ENCODE measurements at regions not wholly inside any gene's neighbourhood (a gene's known extent, or its start where the extent isn't known, plus 50 kb on each side); places are given as distances from the start of the nearest gene placed in this dataset.

DNA sequence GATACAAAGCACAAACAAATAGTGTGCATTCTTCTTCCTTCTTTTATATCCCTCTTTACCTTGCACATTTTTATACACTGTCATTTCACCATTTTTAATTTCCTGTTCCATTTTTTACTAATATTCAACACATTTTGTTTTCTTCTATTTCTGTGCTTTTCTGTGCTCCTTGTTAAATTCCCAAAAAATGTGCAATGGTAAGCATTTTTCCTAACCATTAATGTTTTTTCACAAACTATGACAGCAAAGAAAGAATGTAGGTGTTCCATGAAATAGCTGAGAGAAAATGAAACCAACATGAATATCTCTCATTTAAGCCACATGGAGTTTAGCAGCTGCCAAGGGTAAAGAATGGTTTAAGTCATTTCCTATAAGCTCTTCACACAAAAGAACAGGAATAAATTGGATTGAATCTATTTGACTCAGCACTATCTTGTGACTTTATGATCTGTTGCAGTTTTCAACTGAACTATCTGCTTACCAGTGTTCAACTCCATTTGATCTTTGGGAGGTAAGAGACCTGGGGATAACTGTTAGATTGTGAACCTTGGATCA, 145.7 kb upstream of the CDH19 start (continued):
- no peak for TF ChIP-seq ZNF532 (CRISPR knock-in tag; IDR thresholded peaks at IDR 0.05; ENCODE audit: borderline replicate concordance)
- TF ChIP-seq ZNF263 (CRISPR knock-in tag; IDR thresholded peaks at IDR 0.05; ENCODE audit: low read depth), result no peak
- TF ChIP-seq CBFB (CRISPR knock-in tag; IDR thresholded peaks at IDR 0.05; ENCODE audit: low read depth), result no peak
- TF ChIP-seq OVOL2 (CRISPR knock-in tag; IDR thresholded peaks at IDR 0.05; ENCODE audit: borderline replicate concordance), result no peak
- TF ChIP-seq ZNF396 (CRISPR knock-in tag; IDR thresholded peaks at IDR 0.05; ENCODE audit: borderline replicate concordance), result no peak
- TF ChIP-seq TEAD1 (CRISPR knock-in tag; IDR thresholded peaks at IDR 0.05), result no peak
- TF ChIP-seq SOX15 (CRISPR knock-in tag; IDR thresholded peaks at IDR 0.05), result no peak
- TF ChIP-seq ZNF423 (CRISPR knock-in tag; IDR thresholded peaks at IDR 0.05), result no peak

DNA sequence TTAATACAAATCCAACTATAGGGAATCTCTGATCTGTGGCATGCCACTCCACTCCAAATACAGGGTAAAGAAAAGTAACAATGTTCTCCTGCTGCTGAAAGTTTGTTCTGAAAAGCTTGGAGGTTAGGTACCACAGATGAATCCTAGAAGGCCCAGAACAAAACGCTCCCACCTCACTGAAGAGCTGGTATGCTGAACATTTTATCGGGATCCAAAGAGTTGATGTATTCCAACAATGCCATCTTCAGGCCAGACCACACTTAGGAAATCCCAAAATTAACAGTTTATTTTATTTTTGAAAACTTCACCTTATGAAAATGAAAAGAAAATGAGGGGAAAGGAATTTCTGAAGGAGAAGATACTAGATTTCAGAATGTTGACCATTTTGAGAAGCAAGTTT, 145.1 kb upstream of the CDH19 start:
- ChIA-PET POLR2A (no interaction called here), CTCF (interaction anchor here (1.0 to 1.7 kb wide), 2 partner anchors 189 to 215 kb away, joined by 4 to 12 read pairs; no protein-coding TSS in a partner anchor)
- no peak for TF ChIP-seq NR2C2 (CRISPR knock-in tag; IDR thresholded peaks at IDR 0.05)
- TF ChIP-seq ETV6 (CRISPR knock-in tag; IDR thresholded peaks at IDR 0.05), result no peak
- no peak for TF ChIP-seq TEAD1 (CRISPR knock-in tag; IDR thresholded peaks at IDR 0.05)
- TF ChIP-seq MLX (CRISPR knock-in tag; IDR thresholded peaks at IDR 0.05), result no peak
- TF ChIP-seq SOX15 (CRISPR knock-in tag; IDR thresholded peaks at IDR 0.05), result no peak
- no peak for TF ChIP-seq JUN (CRISPR knock-in tag; IDR thresholded peaks at IDR 0.05)
- no peak for TF ChIP-seq ZNF532 (CRISPR knock-in tag; IDR thresholded peaks at IDR 0.05; ENCODE audit: borderline replicate concordance)
- no peak for TF ChIP-seq MXD4 (CRISPR knock-in tag; IDR thresholded peaks at IDR 0.05; ENCODE audit: borderline replicate concordance)
- TF ChIP-seq, protein P1, sequence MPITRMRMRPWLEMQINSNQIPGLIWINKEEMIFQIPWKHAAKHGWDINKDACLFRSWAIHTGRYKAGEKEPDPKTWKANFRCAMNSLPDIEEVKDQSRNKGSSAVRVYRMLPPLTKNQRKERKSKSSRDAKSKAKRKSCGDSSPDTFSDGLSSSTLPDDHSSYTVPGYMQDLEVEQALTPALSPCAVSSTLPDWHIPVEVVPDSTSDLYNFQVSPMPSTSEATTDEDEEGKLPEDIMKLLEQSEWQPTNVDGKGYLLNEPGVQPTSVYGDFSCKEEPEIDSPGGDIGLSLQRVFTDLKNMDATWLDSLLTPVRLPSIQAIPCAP (CRISPR knock-in tag; IDR thresholded peaks at IDR 0.05), result no peak
- TF ChIP-seq NR3C1 (CRISPR knock-in tag; conservative IDR thresholded peaks at IDR 0.05; ENCODE audit: low read depth), result no peak
- TF ChIP-seq, protein P2, sequence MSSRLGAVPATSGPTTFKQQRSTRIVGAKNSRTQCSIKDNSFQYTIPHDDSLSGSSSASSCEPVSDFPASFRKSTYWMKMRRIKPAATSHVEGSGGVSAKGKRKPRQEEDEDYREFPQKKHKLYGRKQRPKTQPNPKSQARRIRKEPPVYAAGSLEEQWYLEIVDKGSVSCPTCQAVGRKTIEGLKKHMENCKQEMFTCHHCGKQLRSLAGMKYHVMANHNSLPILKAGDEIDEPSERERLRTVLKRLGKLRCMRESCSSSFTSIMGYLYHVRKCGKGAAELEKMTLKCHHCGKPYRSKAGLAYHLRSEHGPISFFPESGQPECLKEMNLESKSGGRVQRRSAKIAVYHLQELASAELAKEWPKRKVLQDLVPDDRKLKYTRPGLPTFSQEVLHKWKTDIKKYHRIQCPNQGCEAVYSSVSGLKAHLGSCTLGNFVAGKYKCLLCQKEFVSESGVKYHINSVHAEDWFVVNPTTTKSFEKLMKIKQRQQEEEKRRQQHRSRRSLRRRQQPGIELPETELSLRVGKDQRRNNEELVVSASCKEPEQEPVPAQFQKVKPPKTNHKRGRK (CRISPR knock-in tag; IDR thresholded peaks at IDR 0.05; ENCODE audit: borderline replicate concordance), result no peak
- no peak for TF ChIP-seq ZNF671 (CRISPR knock-in tag; IDR thresholded peaks at IDR 0.05)
- TF ChIP-seq SMAD4 (CRISPR knock-in tag; IDR thresholded peaks at IDR 0.05), result no peak
- TF ChIP-seq TEAD4 (CRISPR knock-in tag; IDR thresholded peaks at IDR 0.05), result no peak
- Mint-ChIP-seq H3K4me3 (no peak overlapping the region), H3K27ac (no peak overlapping the region), H3K4me1 (no peaks in the 10 kb centered on the region), H3K27me3 (ENCODE audit: low read depth) (no peaks in the 10 kb centered on the region), H3K36me3 (no peaks in the 10 kb centered on the region), H3K9me3 (no peaks in the 10 kb centered on the region)
- peak; percentile 70 for ATAC-seq
- DNase-seq (ENCODE audit: low spot score), result no peak
